ENCODE measurements at regions not wholly inside any gene's neighbourhood (a gene's known extent, or its start where the extent isn't known, plus 50 kb on each side); places are given as distances from the start of the nearest gene placed in this dataset.

GRCh38 chr2:603427-603826 is 73.8 kb downstream of the TMEM18 start:
- Histone ChIP-seq H4K91ac (replicated peaks; ENCODE audit: insufficient read length, low read length) (no peak overlapping the region), H3K4me3 (ENCODE audit: extremely low read depth in 1 of 4, insufficient read depth in 2 of 4, low read depth in 3 of 4, low read length in 4 of 4) (no peak overlapping the region), H3K9me3 (ENCODE audit: insufficient read depth in 2 of 2, low read depth in 1 of 2, low read length in 1 of 2) (no peaks in the 10 kb centered on the region; a peak in 1 of 4 replicates), H3K14ac (ENCODE audit: insufficient read length) (no peak overlapping the region), H3K9ac (replicated peaks in 1 of 4; ENCODE audit: extremely low read depth in 1 of 4, low read depth in 3 of 4, low read length in 3 of 4) (no peak overlapping the region), H2BK12ac (ENCODE audit: low read depth, low read length) (no peak overlapping the region), H3K23me2 (ENCODE audit: low read depth, low read length) (peaks cover 10% of the 10 kb centered on the region; the same call in 1 of the 2 replicates), H2BK5ac (ENCODE audit: low read depth, low read length) (no peak overlapping the region), H3K18ac (ENCODE audit: extremely low read depth, low read length) (no peak overlapping the region), H2BK120ac (replicated peaks; ENCODE audit: low read depth, low read length) (no peak overlapping the region), H2AFZ (ENCODE audit: low read length) (no peak overlapping the region), H3K4me1 (replicated peaks in 1 of 4; ENCODE audit: control insufficient read depth in 3 of 4, insufficient read depth in 4 of 4, low read length in 3 of 4) (no peaks in the 10 kb centered on the region; a peak in 1 of 7 replicates), H3K36me3 (ENCODE audit: control insufficient read depth in 2 of 4, insufficient read depth in 4 of 4, low read length in 3 of 4) (no peaks in the 10 kb centered on the region; a peak in 1 of 8 replicates), H3K79me1 (ENCODE audit: low read depth, low read length) (no peaks in the 10 kb centered on the region), H4K20me1 (replicated peaks in 1 of 2; ENCODE audit: control insufficient read depth in 1 of 2, insufficient read depth in 2 of 2, low read length in 2 of 2) (peaks cover 0 to 7% of the 10 kb centered on the region in 2 experiments), H2AK5ac (ENCODE audit: low read depth, low read length) (no peak overlapping the region), H4K5ac (ENCODE audit: insufficient read length, low read depth, low read length) (no peak overlapping the region), H2BK15ac (ENCODE audit: low read length) (no peak overlapping the region), H3K79me2 (ENCODE audit: control insufficient read depth in 1 of 2, insufficient read depth in 2 of 2, low read length in 2 of 2) (no peaks in the 10 kb centered on the region), H3K4ac (replicated peaks; ENCODE audit: insufficient read length, low read depth, low read length) (no peak overlapping the region), H3K27me3 (replicated peaks in 1 of 4; ENCODE audit: control insufficient read depth in 3 of 4, extremely low read depth in 1 of 4, insufficient read depth in 3 of 4, low read length in 3 of 4) (0 out of 7 replicates have a peak, but pooled peaks cover 0 to 2% (median 0%) of the 10 kb centered on the region in 4 experiments), H3K4me2 (ENCODE audit: insufficient read depth in 1 of 2, low read depth in 2 of 2, low read length in 2 of 2) (no peak overlapping the region), H2BK20ac (ENCODE audit: low read length) (no peak overlapping the region), H4K8ac (ENCODE audit: extremely low read depth, insufficient read depth, low read length) (no peak overlapping the region), H3K56ac (replicated peaks; ENCODE audit: insufficient read length, low read depth, low read length) (no peak overlapping the region), H3K23ac (ENCODE audit: insufficient read length) (no peak overlapping the region), H3K27ac (ENCODE audit: low read depth, low read length) (no peak overlapping the region)
- ChIA-PET POLR2A (ENCODE audit: partially characterized antibody) (no interaction called here), CTCF (ENCODE audit: partially characterized antibody) (interaction anchor here (1.1 kb wide), 1 partner anchor 14 kb away, joined by 4 read pairs; no protein-coding TSS in a partner anchor)
- FAIRE-seq (no peak), DNase-seq (ENCODE audit: low read depth in 1 of 2, low spot score in 2 of 2) (no peak)
- WGBS, 2 experiments (ENCODE audit: extremely low coverage in 1 of 2, insufficient coverage in 1 of 2, insufficient read length in 1 of 2, insufficient replicate concordance in 2 of 2, low coverage in 1 of 2, low lambda C conversion rate in 2 of 2, missing lambda C conversion rate in 1 of 2): 87% methylated on average over 5 of the region's 5 CpGs; no CpG with 5 or more reads in 1 of the 2 experiments
- TF ChIP-seq RXRA (IDR thresholded peaks at IDR 0.05; ENCODE audit: insufficient read depth, low read depth, low read length) (no peak), GTF2F1 (IDR thresholded peaks at IDR 0.05; ENCODE audit: borderline replicate concordance, low read depth, low read length) (no peak), TAF1 (IDR thresholded peaks at IDR 0.05; ENCODE audit: low read depth, low read length) (no peak), E2F6 (IDR thresholded peaks at IDR 0.05) (no peak), POLR2A (IDR thresholded peaks at IDR 0.05; ENCODE audit: control extremely low read depth in 1 of 2, low read depth in 2 of 2, low read length in 2 of 2) (no peak), CBX5 (IDR thresholded peaks at IDR 0.05; ENCODE audit: low read depth, low read length) (no peak), NANOG (IDR thresholded peaks at IDR 0.05; ENCODE audit: insufficient read depth, low read depth, low read length, poor library complexity, severe bottlenecking) (no peak), MAFK (IDR thresholded peaks at IDR 0.05; ENCODE audit: low read depth, low read length) (no peak), CHD2 (IDR thresholded peaks at IDR 0.05; ENCODE audit: low read length) (no peak), BCL11A (IDR thresholded peaks at IDR 0.05; ENCODE audit: low read depth in 2 of 2, low read length in 2 of 2) (no peak), FOSL1 (IDR thresholded peaks at IDR 0.05; ENCODE audit: insufficient read depth, low read depth, low read length) (no peak), SIX5 (IDR thresholded peaks at IDR 0.05; ENCODE audit: low read depth, low read length) (no peak), SIRT6 (IDR thresholded peaks at IDR 0.05; ENCODE audit: low read length) (no peak), BACH1 (IDR thresholded peaks at IDR 0.05; ENCODE audit: low read length) (no peak), BRCA1 (IDR thresholded peaks at IDR 0.05; ENCODE audit: low read depth, low read length) (no peak), TBP (IDR thresholded peaks at IDR 0.05; ENCODE audit: low read depth, low read length) (no peak)
